ENCODE measurements at regions not wholly inside any gene's neighbourhood (a gene's known extent, or its start where the extent isn't known, plus 50 kb on each side); places are given as distances from the start of the nearest gene placed in this dataset.
"Not testable (repeated sequence)": the region's sequence is repeated elsewhere in the genome, so short reads cannot be mapped to it uniquely, and the experiment has no call there.

DNA sequence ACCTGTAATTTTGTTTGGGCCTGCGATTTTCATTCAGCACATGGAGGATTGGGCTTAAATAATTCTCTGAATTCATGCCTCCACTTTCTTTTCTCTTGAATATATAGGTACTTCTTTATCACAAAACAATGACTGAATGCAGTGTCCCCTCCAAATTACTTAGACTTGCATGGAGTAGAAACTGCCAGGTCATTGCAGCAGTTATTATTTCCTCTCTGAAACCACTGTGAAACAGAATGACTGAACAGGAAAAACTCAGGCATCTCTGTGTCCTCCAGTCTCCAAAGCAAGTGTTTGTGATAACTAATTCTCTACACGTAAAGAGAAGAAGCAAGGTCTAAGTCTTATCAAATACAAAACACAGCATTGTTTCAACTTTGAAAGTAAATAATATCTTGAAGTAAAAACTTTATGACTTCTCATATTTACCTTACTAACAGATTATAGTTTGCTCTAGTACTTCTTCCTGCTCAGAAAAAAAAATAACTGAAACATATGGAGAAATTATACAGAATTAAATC is 144.5 kb upstream of the DIAPH2 start:
- Histone ChIP-seq H3K27me3 (ENCODE audit: control insufficient read depth, insufficient read depth, low read length) (no peaks in the 10 kb centered on the region), H3K9ac (ENCODE audit: low read length) (no peak overlapping the region), H3K4me1 (ENCODE audit: control insufficient read depth, low read depth, low read length) (no peaks in the 10 kb centered on the region), H3K27ac (ENCODE audit: low read length) (no peak overlapping the region), H3K9me3 (ENCODE audit: control insufficient read depth, low read depth, low read length) (no peaks in the 10 kb centered on the region), H3K4me3 (ENCODE audit: low read length) (no peak overlapping the region), H3K36me3 (ENCODE audit: control insufficient read depth, low read depth, low read length) (no peaks in the 10 kb centered on the region)

DNA sequence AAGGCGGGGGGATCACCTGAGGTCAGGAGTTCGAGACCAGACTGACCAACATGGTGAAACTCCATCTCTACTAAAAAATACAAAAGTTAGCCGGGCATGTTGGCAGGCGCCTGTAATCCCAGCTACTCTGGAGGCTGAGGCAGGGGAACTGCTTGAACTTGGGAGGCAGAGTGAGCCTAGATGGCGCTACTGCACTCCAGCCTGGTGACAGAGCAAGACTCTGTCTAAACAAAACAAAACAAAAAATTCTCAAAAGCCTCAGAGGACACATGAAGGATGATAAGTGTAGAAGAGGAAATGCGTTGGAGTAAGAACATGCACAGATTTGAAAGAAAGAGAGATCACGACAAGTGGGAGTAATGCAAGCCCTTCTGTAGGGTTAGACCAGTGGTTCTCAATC is 138.4 kb upstream of the DIAPH2 start:
- H3K4me3 ChIP-seq (ENCODE audit: low read length); H3K27ac ChIP-seq (ENCODE audit: low read length); H3K9ac ChIP-seq (ENCODE audit: low read length); H3K27me3 ChIP-seq (ENCODE audit: control insufficient read depth, insufficient read depth, low read length); H3K9me3 ChIP-seq (ENCODE audit: control insufficient read depth, low read depth, low read length); H3K36me3 ChIP-seq (ENCODE audit: control insufficient read depth, low read depth, low read length): not testable (repeated sequence)
- peaks cover 11% of the 10 kb centered on the region for H3K4me1 ChIP-seq (ENCODE audit: control insufficient read depth, low read depth, low read length)

DNA sequence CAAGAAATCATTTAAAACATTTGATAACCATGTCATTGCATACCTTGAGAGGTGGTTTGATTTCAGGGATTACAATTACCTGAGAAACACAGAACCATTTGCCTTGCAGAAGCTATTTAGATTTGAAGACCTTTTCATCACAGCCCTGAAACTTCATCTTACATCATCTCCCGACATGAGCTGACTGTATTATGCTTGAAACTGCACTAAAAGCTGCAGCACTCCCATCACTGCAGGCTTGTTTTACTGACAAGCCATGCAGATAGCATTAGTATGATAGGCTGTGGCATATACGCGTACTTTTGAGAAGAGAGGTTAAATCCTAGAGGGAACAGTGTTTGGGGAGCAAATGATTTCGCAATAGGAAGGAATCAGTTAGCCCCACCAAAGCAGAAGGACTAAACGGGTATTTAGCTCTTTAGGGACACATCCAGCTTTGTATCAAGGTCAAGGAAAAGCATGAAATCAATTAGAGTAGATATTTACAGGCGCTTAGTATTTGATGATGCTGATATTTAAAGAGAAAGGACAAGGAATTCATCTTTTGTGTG is 133.2 kb upstream of the DIAPH2 start:
- Histone ChIP-seq H3K4me3 (ENCODE audit: low read length) (no peak overlapping the region), H3K36me3 (ENCODE audit: control insufficient read depth, low read depth, low read length) (no peaks in the 10 kb centered on the region)

DNA sequence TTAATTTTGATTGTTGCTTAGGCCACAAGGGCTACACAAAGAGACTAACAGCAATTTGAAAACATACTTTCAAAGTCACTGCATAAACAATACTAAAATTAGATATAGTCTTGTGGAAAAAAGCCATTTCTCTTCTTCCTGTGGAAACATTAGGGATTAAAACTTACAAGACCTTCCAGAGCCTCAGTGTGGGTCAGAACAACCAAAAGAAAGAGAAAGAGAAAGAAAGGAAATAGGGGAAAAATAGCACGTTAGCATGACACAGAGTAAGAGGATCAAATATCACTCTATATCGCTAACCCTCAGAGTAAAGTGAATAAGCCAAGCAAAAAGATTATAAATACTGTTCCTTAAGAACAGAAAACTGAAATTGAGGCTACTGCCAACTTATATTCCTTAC is 127.8 kb upstream of the DIAPH2 start:
- Histone ChIP-seq H3K27ac (ENCODE audit: low read length) (no peak overlapping the region), H3K9me3 (ENCODE audit: control insufficient read depth, low read depth, low read length) (no peaks in the 10 kb centered on the region), H3K4me1 (ENCODE audit: control insufficient read depth, low read depth, low read length) (peaks cover 8% of the 10 kb centered on the region), H3K27me3 (ENCODE audit: control insufficient read depth, insufficient read depth, low read length) (no peaks in the 10 kb centered on the region), H3K36me3 (ENCODE audit: control insufficient read depth, low read depth, low read length) (no peaks in the 10 kb centered on the region), H3K4me3 (ENCODE audit: low read length) (no peak overlapping the region), H3K9ac (ENCODE audit: low read length) (no peak overlapping the region)

More for the DNA sequence above, 133.2 kb upstream of the DIAPH2 start:
- Histone ChIP-seq H3K27me3 (ENCODE audit: control insufficient read depth, insufficient read depth, low read length) (no peaks in the 10 kb centered on the region), H3K9ac (ENCODE audit: low read length) (no peak overlapping the region), H3K27ac (ENCODE audit: low read length) (no peak overlapping the region), H3K9me3 (ENCODE audit: control insufficient read depth, low read depth, low read length) (no peaks in the 10 kb centered on the region), H3K4me1 (ENCODE audit: control insufficient read depth, low read depth, low read length) (peaks cover 11% of the 10 kb centered on the region)

DNA sequence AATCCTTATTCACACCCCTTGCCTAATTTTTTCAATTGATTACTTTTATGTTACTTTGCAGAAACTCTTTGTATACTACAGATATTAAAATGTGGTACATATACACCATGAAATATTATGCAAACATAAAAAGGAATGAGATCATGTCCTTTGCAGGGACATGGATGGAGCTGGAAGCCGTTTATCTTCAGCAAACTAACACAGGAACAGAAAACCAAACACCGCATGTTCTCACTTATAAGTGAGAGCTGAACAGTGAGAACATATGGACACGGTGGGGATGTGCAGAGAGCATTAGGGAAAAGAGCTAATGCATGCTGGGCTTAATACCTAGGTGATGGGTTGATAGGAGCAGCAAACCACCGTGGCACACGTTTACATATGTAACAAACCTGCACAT is 123.5 kb upstream of the DIAPH2 start:
- not testable (repeated sequence) for H3K4me3 ChIP-seq (ENCODE audit: low read length); H3K4me1 ChIP-seq (ENCODE audit: control insufficient read depth, low read depth, low read length); H3K27me3 ChIP-seq (ENCODE audit: control insufficient read depth, insufficient read depth, low read length); H3K9ac ChIP-seq (ENCODE audit: low read length); H3K36me3 ChIP-seq (ENCODE audit: control insufficient read depth, low read depth, low read length); H3K9me3 ChIP-seq (ENCODE audit: control insufficient read depth, low read depth, low read length); H3K27ac ChIP-seq (ENCODE audit: low read length)

DNA sequence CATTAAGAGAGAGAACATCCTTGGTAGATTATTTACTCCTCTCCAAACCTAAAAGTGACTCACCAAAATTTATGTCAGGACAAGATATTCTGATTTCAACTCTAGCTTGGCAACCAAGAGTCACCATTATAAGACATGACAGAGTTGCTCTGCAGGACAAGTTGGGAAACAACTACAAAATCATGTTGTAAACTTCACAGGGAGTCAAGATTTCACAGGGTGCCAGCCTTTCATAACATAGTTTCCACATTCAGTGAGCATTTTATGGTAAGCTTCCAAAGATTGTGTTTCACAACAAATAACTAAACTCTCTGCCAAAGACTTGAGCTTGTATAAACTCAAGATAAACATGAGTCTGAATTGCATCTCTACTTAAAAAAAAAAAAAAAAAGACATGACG is 121.0 kb upstream of the DIAPH2 start:
- H3K9me3 ChIP-seq (ENCODE audit: control insufficient read depth, low read depth, low read length), result no peaks in the 10 kb centered on the region
- no peak overlapping the region for H3K9ac ChIP-seq (ENCODE audit: low read length)
- no peak overlapping the region for H3K4me3 ChIP-seq (ENCODE audit: low read length)
- H3K27ac ChIP-seq (ENCODE audit: low read length), result no peak overlapping the region
- no peaks in the 10 kb centered on the region for H3K4me1 ChIP-seq (ENCODE audit: control insufficient read depth, low read depth, low read length)
- no peaks in the 10 kb centered on the region for H3K27me3 ChIP-seq (ENCODE audit: control insufficient read depth, insufficient read depth, low read length)
- no peaks in the 10 kb centered on the region for H3K36me3 ChIP-seq (ENCODE audit: control insufficient read depth, low read depth, low read length)

DNA sequence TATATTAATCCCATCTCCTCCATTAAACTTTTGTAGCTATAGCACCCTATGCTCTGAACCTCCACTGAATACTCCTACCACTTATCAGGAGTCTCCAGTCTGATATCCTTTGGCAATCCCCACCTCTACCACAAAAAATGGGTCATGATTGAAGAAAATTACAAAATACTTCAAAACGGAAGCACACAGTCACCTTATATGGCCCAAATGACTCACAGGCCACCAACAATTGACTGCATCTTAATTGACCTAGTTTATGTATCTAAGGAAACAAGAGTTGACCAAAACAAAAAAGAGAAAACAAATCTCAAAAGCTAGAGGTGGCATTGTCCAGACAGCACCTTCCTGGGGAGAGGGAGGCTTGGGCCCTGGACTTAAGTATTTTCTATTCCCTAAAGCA is 120.0 kb upstream of the DIAPH2 start:
- Histone ChIP-seq H3K4me1 (ENCODE audit: control insufficient read depth, low read depth, low read length) (no peaks in the 10 kb centered on the region), H3K4me3 (ENCODE audit: low read length) (no peak overlapping the region), H3K9me3 (ENCODE audit: control insufficient read depth, low read depth, low read length) (no peaks in the 10 kb centered on the region), H3K27ac (ENCODE audit: low read length) (no peak overlapping the region), H3K9ac (ENCODE audit: low read length) (no peak overlapping the region), H3K27me3 (ENCODE audit: control insufficient read depth, insufficient read depth, low read length) (no peaks in the 10 kb centered on the region), H3K36me3 (ENCODE audit: control insufficient read depth, low read depth, low read length) (no peaks in the 10 kb centered on the region)

DNA sequence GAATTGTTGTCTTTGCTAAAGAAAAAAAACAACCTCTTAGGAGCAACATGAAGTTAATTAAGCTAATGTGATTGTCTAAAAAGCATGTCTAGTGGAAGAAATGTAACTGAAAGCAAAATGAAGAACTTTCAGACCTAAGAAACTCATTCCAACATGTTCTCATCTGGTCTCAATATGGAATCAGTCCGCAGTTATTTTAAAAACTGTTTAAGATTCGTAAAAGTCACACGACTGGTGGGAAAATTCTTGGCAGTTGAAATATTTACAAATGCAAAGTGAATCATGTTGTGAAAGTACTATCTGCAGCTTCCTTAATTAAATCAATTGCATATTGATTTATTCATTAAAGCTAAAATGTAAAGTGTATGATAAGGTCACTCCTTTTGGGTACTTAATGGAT is 117.8 kb upstream of the DIAPH2 start:
- no peak overlapping the region for H3K4me3 ChIP-seq (ENCODE audit: low read length)
- H3K4me1 ChIP-seq (ENCODE audit: control insufficient read depth, low read depth, low read length), result no peaks in the 10 kb centered on the region
- H3K9ac ChIP-seq (ENCODE audit: low read length), result no peak overlapping the region
- H3K9me3 ChIP-seq (ENCODE audit: control insufficient read depth, low read depth, low read length), result no peaks in the 10 kb centered on the region
- H3K36me3 ChIP-seq (ENCODE audit: control insufficient read depth, low read depth, low read length), result no peaks in the 10 kb centered on the region
- H3K27me3 ChIP-seq (ENCODE audit: control insufficient read depth, insufficient read depth, low read length), result no peaks in the 10 kb centered on the region
- H3K27ac ChIP-seq (ENCODE audit: low read length), result no peak overlapping the region

DNA sequence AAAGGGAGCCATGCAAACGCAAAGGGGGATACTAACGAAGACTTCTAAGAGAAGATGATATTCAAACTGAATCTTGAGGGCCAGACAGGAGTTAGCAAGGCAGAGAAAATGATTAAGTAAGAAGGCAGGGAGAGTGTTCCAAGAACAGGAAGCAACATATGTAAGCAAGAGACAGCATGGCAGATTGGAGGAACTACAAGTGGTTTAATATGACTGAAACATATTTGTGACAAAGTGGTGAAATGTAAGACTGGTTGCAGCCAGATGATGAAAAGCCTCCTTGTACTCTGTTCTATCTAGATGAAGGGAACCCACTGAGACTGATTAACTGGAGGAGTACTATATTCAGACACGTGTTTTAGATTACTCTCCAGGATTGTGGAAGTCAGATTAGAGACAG is 116.6 kb upstream of the DIAPH2 start:
- Histone ChIP-seq H3K27ac (ENCODE audit: low read length) (no peak overlapping the region), H3K9ac (ENCODE audit: low read length) (no peak overlapping the region), H3K36me3 (ENCODE audit: control insufficient read depth, low read depth, low read length) (no peaks in the 10 kb centered on the region), H3K4me1 (ENCODE audit: control insufficient read depth, low read depth, low read length) (no peaks in the 10 kb centered on the region), H3K4me3 (ENCODE audit: low read length) (no peak overlapping the region), H3K27me3 (ENCODE audit: control insufficient read depth, insufficient read depth, low read length) (no peaks in the 10 kb centered on the region), H3K9me3 (ENCODE audit: control insufficient read depth, low read depth, low read length) (no peaks in the 10 kb centered on the region)

DNA sequence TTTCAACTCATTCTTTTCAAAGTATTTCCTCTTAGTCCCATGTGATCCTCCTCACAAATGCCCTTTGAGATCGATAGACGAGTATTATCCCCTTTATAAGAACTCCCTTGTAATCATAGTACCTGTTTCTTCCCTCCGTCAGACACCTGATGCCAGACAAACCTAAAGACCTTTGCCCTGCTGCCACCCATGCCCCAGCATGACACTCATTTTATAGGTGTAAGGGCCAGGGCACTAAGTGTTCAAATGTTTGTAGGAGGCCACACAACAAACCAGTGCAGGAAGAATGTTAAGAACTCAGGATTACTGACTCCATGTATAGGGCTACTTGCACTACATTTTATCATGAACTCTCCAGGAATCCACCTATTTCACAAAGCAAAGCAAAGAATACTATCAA is 115.6 kb upstream of the DIAPH2 start:
- Histone ChIP-seq H3K27me3 (ENCODE audit: control insufficient read depth, insufficient read depth, low read length) (no peaks in the 10 kb centered on the region), H3K4me3 (ENCODE audit: low read length) (no peak overlapping the region)

DNA sequence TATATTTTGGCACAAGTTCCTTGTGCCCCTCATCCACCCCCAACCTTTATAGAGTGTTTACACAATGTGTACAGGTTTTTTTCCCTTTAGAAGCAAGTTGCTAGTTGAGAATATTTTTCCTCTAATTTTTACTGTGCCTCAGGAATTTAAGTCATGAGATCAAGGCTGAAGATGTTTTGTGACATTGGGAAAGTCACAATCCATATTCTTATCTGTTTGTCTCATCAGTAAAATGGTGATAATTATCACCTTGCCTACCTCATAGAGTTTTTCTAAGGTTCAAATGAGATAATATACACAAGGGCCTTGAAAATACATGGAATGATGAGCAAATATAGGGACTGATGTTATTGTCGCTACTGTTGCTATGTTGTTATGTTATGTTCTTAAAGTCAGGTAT is 109.6 kb upstream of the DIAPH2 start:
- Histone ChIP-seq H3K9me3 (ENCODE audit: control insufficient read depth, low read depth, low read length) (no peaks in the 10 kb centered on the region), H3K36me3 (ENCODE audit: control insufficient read depth, low read depth, low read length) (no peaks in the 10 kb centered on the region), H3K4me3 (ENCODE audit: low read length) (no peak overlapping the region)

More for the DNA sequence above, 115.6 kb upstream of the DIAPH2 start:
- Histone ChIP-seq H3K9me3 (ENCODE audit: control insufficient read depth, low read depth, low read length) (no peaks in the 10 kb centered on the region), H3K9ac (ENCODE audit: low read length) (no peak overlapping the region), H3K27ac (ENCODE audit: low read length) (no peak overlapping the region), H3K4me1 (ENCODE audit: control insufficient read depth, low read depth, low read length) (no peaks in the 10 kb centered on the region), H3K36me3 (ENCODE audit: control insufficient read depth, low read depth, low read length) (no peaks in the 10 kb centered on the region)

DNA sequence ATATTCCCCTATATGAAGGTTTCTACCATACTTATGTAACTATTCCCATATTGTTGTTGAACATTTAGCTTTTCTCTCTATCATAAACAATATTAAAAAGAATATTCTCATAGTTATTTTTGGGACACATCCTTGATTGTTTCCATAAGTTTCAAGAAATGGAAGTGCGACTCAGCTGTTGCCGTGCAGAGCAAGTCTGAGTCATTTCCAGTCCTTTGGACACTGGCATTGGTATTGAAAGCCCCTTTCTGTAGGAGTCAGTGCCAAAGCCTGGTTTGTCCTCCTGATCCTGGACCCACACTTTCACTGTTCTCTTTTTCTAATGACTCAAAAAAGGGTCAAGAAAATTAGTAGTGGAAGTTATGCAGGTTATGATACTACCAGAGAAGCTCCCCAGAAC is 108.3 kb upstream of the DIAPH2 start:
- no peak overlapping the region for H3K4me3 ChIP-seq (ENCODE audit: low read length)
- no peaks in the 10 kb centered on the region for H3K27me3 ChIP-seq (ENCODE audit: control insufficient read depth, insufficient read depth, low read length)
- no peak overlapping the region for H3K9ac ChIP-seq (ENCODE audit: low read length)
- H3K27ac ChIP-seq (ENCODE audit: low read length), result no peak overlapping the region
- no peaks in the 10 kb centered on the region for H3K36me3 ChIP-seq (ENCODE audit: control insufficient read depth, low read depth, low read length)
- H3K4me1 ChIP-seq (ENCODE audit: control insufficient read depth, low read depth, low read length), result no peaks in the 10 kb centered on the region
- H3K9me3 ChIP-seq (ENCODE audit: control insufficient read depth, low read depth, low read length), result no peaks in the 10 kb centered on the region

More for the DNA sequence above, 109.6 kb upstream of the DIAPH2 start:
- H3K4me1 ChIP-seq (ENCODE audit: control insufficient read depth, low read depth, low read length), result no peaks in the 10 kb centered on the region
- H3K9ac ChIP-seq (ENCODE audit: low read length), result no peak overlapping the region
- H3K27me3 ChIP-seq (ENCODE audit: control insufficient read depth, insufficient read depth, low read length), result no peaks in the 10 kb centered on the region
- H3K27ac ChIP-seq (ENCODE audit: low read length), result no peak overlapping the region
